Glutamatergic neuron (in vitro differentiated cells): ENCODE measurements at regions not wholly inside any gene's neighbourhood (a gene's known extent, or its start where the extent isn't known, plus 50 kb on each side); places are given as distances from the start of the nearest gene placed in this dataset.

Experiments used
- DNase-seq: peaks from one replicate; pipeline ENCODE4 v3.0.0; 2022
- H3K27ac Mint-ChIP-seq: one replicate; pipeline ENCODE4 v1.8.0; 2020; ENCODE audit warnings: mild to moderate bottlenecking, mixed read lengths, inconsistent platforms; ENCODE audit not compliant: unreplicated experiment
- H3K27me3 Mint-ChIP-seq: one replicate; pipeline ENCODE4 v1.8.0; 2020; ENCODE audit warnings: mild to moderate bottlenecking, moderate library complexity, mixed read lengths, inconsistent platforms; ENCODE audit not compliant: unreplicated experiment
- H3K36me3 Mint-ChIP-seq: one replicate; pipeline ENCODE4 v1.8.0; 2020; ENCODE audit warnings: mild to moderate bottlenecking, mixed read lengths, inconsistent platforms; ENCODE audit not compliant: unreplicated experiment
- H3K4me1 Mint-ChIP-seq: one replicate; pipeline ENCODE4 v1.8.0; 2020; ENCODE audit warnings: mild to moderate bottlenecking, low read depth, mixed read lengths, inconsistent platforms; ENCODE audit not compliant: unreplicated experiment
- H3K4me3 Mint-ChIP-seq: one replicate; pipeline ENCODE4 v1.8.0; 2020; ENCODE audit warnings: mild to moderate bottlenecking, mixed read lengths, inconsistent platforms; ENCODE audit not compliant: unreplicated experiment
- H3K9me3 Mint-ChIP-seq: one replicate; pipeline ENCODE4 v1.8.0; 2020; ENCODE audit warnings: mild to moderate bottlenecking, moderate library complexity, mixed read lengths, inconsistent platforms; ENCODE audit not compliant: unreplicated experiment
- CTCF ChIP-seq: fragments of 200-600 bp; sonication (generic); IDR thresholded peaks from one replicate; pipeline ENCODE4 v1.5.0; 2021; ENCODE audit not compliant: partially characterized antibody, unreplicated experiment

- Mint-ChIP-seq H3K4me3 (no peak overlapping the region), H3K36me3 (no peaks in the 10 kb centered on the region), H3K27me3 (no peaks in the 10 kb centered on the region), H3K4me1 (peaks cover 9% of the 10 kb centered on the region), H3K27ac (no peak overlapping the region), H3K9me3 (peaks cover 2% of the 10 kb centered on the region)
- no peak for TF ChIP-seq CTCF
- no peak for DNase-seq
Measured at GRCh38 chr18:39345321-39345720, 1779.7 kb upstream of the CELF4 start.

- Mint-ChIP-seq H3K27me3 (no peaks in the 10 kb centered on the region), H3K9me3 (peaks cover 2% of the 10 kb centered on the region), H3K4me1 (peaks cover 11% of the 10 kb centered on the region), H3K36me3 (no peaks in the 10 kb centered on the region), H3K27ac (no peak overlapping the region), H3K4me3 (no peak overlapping the region)
- no peak for DNase-seq
- no peak for TF ChIP-seq CTCF
Measured at GRCh38 chr18:39344487-39344886, 1778.9 kb upstream of the CELF4 start.

- Mint-ChIP-seq H3K4me1 (peaks cover 10% of the 10 kb centered on the region), H3K27ac (no peak overlapping the region), H3K9me3 (peaks cover 2% of the 10 kb centered on the region), H3K4me3 (no peak overlapping the region), H3K27me3 (no peaks in the 10 kb centered on the region), H3K36me3 (no peaks in the 10 kb centered on the region)
- TF ChIP-seq CTCF, result no peak
- no peak for DNase-seq
Measured at GRCh38 chr18:39341129-39341528, 1775.5 kb upstream of the CELF4 start.

- DNase-seq, result no peak
- TF ChIP-seq CTCF, result no peak
- peaks cover 10% of the 10 kb centered on the region for H3K4me1 Mint-ChIP-seq
- H3K36me3 Mint-ChIP-seq, result no peaks in the 10 kb centered on the region
- no peaks in the 10 kb centered on the region for H3K27me3 Mint-ChIP-seq
- H3K27ac Mint-ChIP-seq, result no peak overlapping the region
- no peak overlapping the region for H3K4me3 Mint-ChIP-seq
- peaks cover 2% of the 10 kb centered on the region for H3K9me3 Mint-ChIP-seq
Measured at GRCh38 chr18:39340418-39340817, 1774.8 kb upstream of the CELF4 start.

- TF ChIP-seq CTCF, result no peak
- Mint-ChIP-seq H3K9me3 (peaks cover 2% of the 10 kb centered on the region), H3K36me3 (no peaks in the 10 kb centered on the region), H3K4me1 (no peaks in the 10 kb centered on the region), H3K27ac (no peak overlapping the region), H3K4me3 (no peak overlapping the region), H3K27me3 (no peaks in the 10 kb centered on the region)
- no peak for DNase-seq
Measured at GRCh38 chr18:39329496-39330275, 1764.1 kb upstream of the CELF4 start.
